A549 (cell line): ENCODE measurements at regions not wholly inside any gene's neighbourhood (a gene's known extent, or its start where the extent isn't known, plus 50 kb on each side); places are given as distances from the start of the nearest gene placed in this dataset.

Experiments used
- ATAC-seq, 2 experiments: fragments of 200-7000 bp in 1 of 2; fragments of >200 bp in 1 of 2; cut with Nextera tagmentation in 1 of 2; cut with Tn5 transposase in 1 of 2; 3 replicates each; pipeline versions ENCODE4 v1.8.0 to v1.9.1; 2018 to 2020; ENCODE audit warnings: mild to moderate bottlenecking in 1 of 2, moderate library complexity in 1 of 2
- CTCF ChIA-PET: fragments of 300-600 bp; sonication (Branson Sonifier 250); formaldehyde crosslinking; extraction: SDS; loops from one replicate; lab custom pipeline; 2021; ENCODE audit warnings: antibody characterized with exemption, inconsistent platforms; lab: Yijun Ruan, JAX
- POLR2A ChIA-PET: fragments of 350-600 bp; formaldehyde crosslinking; extraction: SDS; loops from one replicate; lab custom pipeline; 2021; ENCODE audit warnings: antibody characterized with exemption, inconsistent platforms; lab: Yijun Ruan, JAX
- DNase-seq, 2 experiments: peaks; one replicate each; pipeline versions ENCODE4 v3.0.0 to v3.0.0-alpha.2; 2011 to 2016; ENCODE audit warnings: low read depth in 1 of 2, low spot score in 1 of 2
- FAIRE-seq: peaks from 2 replicates; lab custom pipeline; 2011; peaks lifted over from hg19 to GRCh38; lab: Jason Lieb, UNC
- H3K27ac ChIP-seq, 2 experiments: fragments of >200 bp; sonication (Bioruptor Twin); formaldehyde crosslinking; 3 replicates each; pipeline ENCODE4 v1.5.1; 2016 to 2017
- H3K4me1 ChIP-seq: fragments of >200 bp; sonication (Bioruptor Twin); formaldehyde crosslinking; 3 replicates; pipeline ENCODE4 v1.6.1; 2016
- H3K4me2 ChIP-seq: fragments of >200 bp; sonication (Bioruptor Twin); formaldehyde crosslinking; 3 replicates; pipeline ENCODE4 v1.6.1; 2016
- H3K4me3 ChIP-seq: fragments of >200 bp; sonication (Bioruptor Twin); formaldehyde crosslinking; 3 replicates; pipeline ENCODE4 v1.5.1; 2016
- H3K9me3 ChIP-seq: fragments of >200 bp; sonication (Bioruptor Twin); formaldehyde crosslinking; 3 replicates; pipeline ENCODE4 v1.6.1; 2016
- BHLHE40 ChIP-seq: IDR thresholded peaks from 2 replicates; pipeline ENCODE4 v1.6.1; 2012; ENCODE audit warnings: low read depth, low read length, inconsistent platforms
- CBX2 ChIP-seq: fragments of 200-600 bp; sonication (generic); IDR thresholded peaks from 2 replicates; pipeline ENCODE4 v1.6.1; 2016; ENCODE audit warnings: low read depth, mild to moderate bottlenecking, borderline replicate concordance
- CHD2 ChIP-seq: fragments of 150-350 bp; IDR thresholded peaks from 2 replicates; pipeline ENCODE4 v1.6.1; 2014; ENCODE audit warnings: low read length; ENCODE audit not compliant: partially characterized antibody
- CHD4 ChIP-seq: fragments of 200-600 bp; sonication (generic); IDR thresholded peaks from 2 replicates; pipeline ENCODE4 v1.6.1; 2016; ENCODE audit warnings: antibody characterized with exemption, mild to moderate bottlenecking, borderline replicate concordance
- EHF ChIP-seq: fragments of 250-450 bp; sonication (Bioruptor Pico); IDR thresholded peaks from 2 replicates; pipeline ENCODE4 v1.5.0; 2020; ENCODE audit warnings: mild to moderate bottlenecking
- EHMT2 ChIP-seq: fragments of 200-600 bp; sonication (generic); IDR thresholded peaks from 2 replicates; pipeline ENCODE4 v1.6.1; 2016; ENCODE audit warnings: antibody characterized with exemption, low read depth, mild to moderate bottlenecking, moderate library complexity
- FOSB ChIP-seq: fragments of 250-450 bp; sonication (Bioruptor Pico); IDR thresholded peaks from 2 replicates; pipeline ENCODE4 v1.5.0; 2020; ENCODE audit warnings: mild to moderate bottlenecking, moderate library complexity
- FOXS1 ChIP-seq: fragments of 250-450 bp; sonication (Bioruptor Pico); IDR thresholded peaks from 2 replicates; pipeline ENCODE4 v1.5.0; 2020; ENCODE audit warnings: mild to moderate bottlenecking, moderate library complexity
- GATA3 ChIP-seq: IDR thresholded peaks from 2 replicates; pipeline ENCODE4 v1.6.1; 2012; ENCODE audit warnings: borderline replicate concordance
- HDAC2 ChIP-seq: fragments of 200-600 bp; sonication (generic); IDR thresholded peaks from 2 replicates; pipeline ENCODE4 v1.6.1; 2016
- HOXB13 ChIP-seq: fragments of 250-450 bp; sonication (Bioruptor Pico); IDR thresholded peaks from 2 replicates; pipeline ENCODE4 v1.5.0; 2020; ENCODE audit warnings: low read depth, mild to moderate bottlenecking, moderate library complexity
- HOXB5 ChIP-seq: fragments of 250-450 bp; sonication (Bioruptor Pico); IDR thresholded peaks from 2 replicates; pipeline ENCODE4 v1.5.0; 2020; ENCODE audit warnings: mild to moderate bottlenecking, moderate library complexity
- JUN ChIP-seq, 2 experiments: fragments of >200 bp; sonication (Bioruptor Twin); formaldehyde crosslinking; IDR thresholded peaks; 2 replicates in 1 of 2; 3 replicates in 1 of 2; pipeline ENCODE4 v1.6.1; 2016 to 2017
- JUNB ChIP-seq: fragments of >200 bp; sonication (Bioruptor Twin); formaldehyde crosslinking; IDR thresholded peaks from 2 replicates; pipeline ENCODE4 v1.6.1; 2016
- KDM5A ChIP-seq: fragments of 200-600 bp; sonication (generic); IDR thresholded peaks from 2 replicates; pipeline ENCODE4 v1.6.1; 2016; ENCODE audit warnings: antibody characterized with exemption, mild to moderate bottlenecking
- MAZ ChIP-seq: fragments of 150-350 bp; IDR thresholded peaks from 2 replicates; pipeline ENCODE4 v1.6.1; 2014; ENCODE audit warnings: antibody characterized with exemption, low read depth, low read length, borderline replicate concordance
- NPAS2 ChIP-seq: fragments of 250-450 bp; sonication (Bioruptor Pico); IDR thresholded peaks from 2 replicates; pipeline ENCODE4 v1.8.0; 2022; ENCODE audit warnings: mild to moderate bottlenecking, moderate library complexity, borderline replicate concordance
- RCOR1 ChIP-seq: fragments of 150-350 bp; IDR thresholded peaks from 2 replicates; pipeline ENCODE4 v1.6.1; 2014; ENCODE audit warnings: antibody characterized with exemption, low read length, low read depth
- TFCP2L1 ChIP-seq: fragments of 250-450 bp; sonication (Bioruptor Pico); IDR thresholded peaks from 2 replicates; pipeline ENCODE4 v1.5.0; 2021; ENCODE audit warnings: mild to moderate bottlenecking
- TP53 ChIP-seq: fragments of 250-450 bp; sonication (Bioruptor Pico); IDR thresholded peaks from 2 replicates; pipeline ENCODE4 v1.5.0; 2021; ENCODE audit warnings: mild to moderate bottlenecking, moderate library complexity
- ZC3H11A ChIP-seq: fragments of 450-650 bp; IDR thresholded peaks from 2 replicates; pipeline ENCODE4 v1.6.1; 2014; ENCODE audit warnings: antibody characterized with exemption, mild to moderate bottlenecking
- ZFP36 ChIP-seq: fragments of 450-650 bp; IDR thresholded peaks from 2 replicates; pipeline ENCODE4 v1.6.1; 2014; ENCODE audit warnings: borderline replicate concordance; ENCODE audit not compliant: partially characterized antibody
- WGBS: methylation state at CpG from one replicate; pipeline ENCODE4 v1.1.6; 2017; ENCODE audit errors: missing lambda C conversion rate; 5-methylcytosine and 5-hydroxymethylcytosine counted together
- TF ChIP-seq, protein P1 (sequence below): IDR thresholded peaks from 2 replicates; pipeline ENCODE4 v1.6.1; 2012
- TF ChIP-seq, protein P2 (sequence below): fragments of 450-650 bp; IDR thresholded peaks from 2 replicates; pipeline ENCODE4 v1.6.1; 2014; ENCODE audit warnings: antibody characterized with exemption
- TF ChIP-seq, protein P3 (sequence below): fragments of 200-600 bp; sonication (generic); IDR thresholded peaks from 2 replicates; pipeline ENCODE4 v1.6.1; 2016; ENCODE audit warnings: antibody characterized with exemption, mild to moderate bottlenecking, moderate library complexity
- TF ChIP-seq, protein P4 (sequence below): fragments of >200 bp; sonication (Bioruptor Twin); formaldehyde crosslinking; IDR thresholded peaks from 3 replicates; pipeline ENCODE4 v1.5.1; 2016
- TF ChIP-seq, protein P5 (sequence below): fragments of >200 bp; sonication (Bioruptor Twin); formaldehyde crosslinking; IDR thresholded peaks from 2 replicates; pipeline ENCODE4 v1.6.1; 2016
- TF ChIP-seq, protein P6 (sequence below): IDR thresholded peaks from 2 replicates; pipeline ENCODE4 v1.6.1; 2012
- TF ChIP-seq, protein P7 (sequence below): IDR thresholded peaks from 2 replicates; pipeline ENCODE4 v1.6.1; 2012; ENCODE audit warnings: low read depth, borderline replicate concordance
- TF ChIP-seq, protein P8 (sequence below): fragments of 150-350 bp; IDR thresholded peaks from 2 replicates; pipeline ENCODE4 v1.6.1; 2014; ENCODE audit warnings: low read depth, mild to moderate bottlenecking, low read length

DNA sequence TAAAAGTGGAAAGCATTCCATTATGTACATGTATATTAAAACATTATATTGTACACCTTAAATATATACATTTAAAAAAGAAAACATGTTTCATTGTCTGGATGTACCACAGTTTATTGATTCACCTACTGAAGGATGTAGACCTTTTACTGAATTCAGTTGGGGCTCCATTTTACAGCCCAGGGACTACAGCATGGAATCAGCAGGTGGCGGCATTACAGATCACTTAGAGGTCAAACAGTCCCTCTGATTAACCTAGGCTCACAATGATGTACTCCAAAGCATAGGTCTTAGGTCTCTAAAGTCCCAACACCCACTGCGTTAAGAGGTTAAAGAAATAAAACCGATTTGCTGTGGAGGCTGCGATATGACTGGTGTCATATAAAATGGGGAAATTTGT, 490.9 kb downstream of the SHISA9 start:
- no peak for TF ChIP-seq EHMT2
- TF ChIP-seq, protein P1, sequence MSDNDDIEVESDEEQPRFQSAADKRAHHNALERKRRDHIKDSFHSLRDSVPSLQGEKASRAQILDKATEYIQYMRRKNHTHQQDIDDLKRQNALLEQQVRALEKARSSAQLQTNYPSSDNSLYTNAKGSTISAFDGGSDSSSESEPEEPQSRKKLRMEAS: no peak
- TF ChIP-seq CBX2: no peak
- TF ChIP-seq JUN (IDR thresholded peaks at IDR 0.05): no peak
- TF ChIP-seq TP53 (CRISPR knock-in tag): no peak
- TF ChIP-seq HOXB13: no peak
- no peak for TF ChIP-seq BHLHE40
- TF ChIP-seq EHF: no peak
- no peak for TF ChIP-seq ZFP36
- no peak for TF ChIP-seq FOXS1 (CRISPR knock-in tag)
- TF ChIP-seq GATA3: no peak
- TF ChIP-seq, protein P2, sequence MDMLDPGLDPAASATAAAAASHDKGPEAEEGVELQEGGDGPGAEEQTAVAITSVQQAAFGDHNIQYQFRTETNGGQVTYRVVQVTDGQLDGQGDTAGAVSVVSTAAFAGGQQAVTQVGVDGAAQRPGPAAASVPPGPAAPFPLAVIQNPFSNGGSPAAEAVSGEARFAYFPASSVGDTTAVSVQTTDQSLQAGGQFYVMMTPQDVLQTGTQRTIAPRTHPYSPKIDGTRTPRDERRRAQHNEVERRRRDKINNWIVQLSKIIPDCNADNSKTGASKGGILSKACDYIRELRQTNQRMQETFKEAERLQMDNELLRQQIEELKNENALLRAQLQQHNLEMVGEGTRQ: no peak
- no peak for TF ChIP-seq RCOR1
- TF ChIP-seq ZC3H11A: no peak
- TF ChIP-seq CHD2: no peak
- no peak for TF ChIP-seq JUNB
- TF ChIP-seq, protein P3, sequence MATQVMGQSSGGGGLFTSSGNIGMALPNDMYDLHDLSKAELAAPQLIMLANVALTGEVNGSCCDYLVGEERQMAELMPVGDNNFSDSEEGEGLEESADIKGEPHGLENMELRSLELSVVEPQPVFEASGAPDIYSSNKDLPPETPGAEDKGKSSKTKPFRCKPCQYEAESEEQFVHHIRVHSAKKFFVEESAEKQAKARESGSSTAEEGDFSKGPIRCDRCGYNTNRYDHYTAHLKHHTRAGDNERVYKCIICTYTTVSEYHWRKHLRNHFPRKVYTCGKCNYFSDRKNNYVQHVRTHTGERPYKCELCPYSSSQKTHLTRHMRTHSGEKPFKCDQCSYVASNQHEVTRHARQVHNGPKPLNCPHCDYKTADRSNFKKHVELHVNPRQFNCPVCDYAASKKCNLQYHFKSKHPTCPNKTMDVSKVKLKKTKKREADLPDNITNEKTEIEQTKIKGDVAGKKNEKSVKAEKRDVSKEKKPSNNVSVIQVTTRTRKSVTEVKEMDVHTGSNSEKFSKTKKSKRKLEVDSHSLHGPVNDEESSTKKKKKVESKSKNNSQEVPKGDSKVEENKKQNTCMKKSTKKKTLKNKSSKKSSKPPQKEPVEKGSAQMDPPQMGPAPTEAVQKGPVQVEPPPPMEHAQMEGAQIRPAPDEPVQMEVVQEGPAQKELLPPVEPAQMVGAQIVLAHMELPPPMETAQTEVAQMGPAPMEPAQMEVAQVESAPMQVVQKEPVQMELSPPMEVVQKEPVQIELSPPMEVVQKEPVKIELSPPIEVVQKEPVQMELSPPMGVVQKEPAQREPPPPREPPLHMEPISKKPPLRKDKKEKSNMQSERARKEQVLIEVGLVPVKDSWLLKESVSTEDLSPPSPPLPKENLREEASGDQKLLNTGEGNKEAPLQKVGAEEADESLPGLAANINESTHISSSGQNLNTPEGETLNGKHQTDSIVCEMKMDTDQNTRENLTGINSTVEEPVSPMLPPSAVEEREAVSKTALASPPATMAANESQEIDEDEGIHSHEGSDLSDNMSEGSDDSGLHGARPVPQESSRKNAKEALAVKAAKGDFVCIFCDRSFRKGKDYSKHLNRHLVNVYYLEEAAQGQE: no peak
- no peak overlapping the region for H3K27ac ChIP-seq
- ChIA-PET POLR2A (no interaction called here), CTCF (interaction anchor here (1.3 kb wide), 1 partner anchor 42 kb away, joined by 3 read pairs; no protein-coding TSS in a partner anchor)
- no peak overlapping the region for H3K4me3 ChIP-seq
- DNase-seq: no peak
- ATAC-seq: no peak
- WGBS: 10% methylated on average over 4 of the region's 4 CpGs
- H3K9me3 ChIP-seq: no peaks in the 10 kb centered on the region; the same call in 2 of the 3 replicates
- H3K4me1 ChIP-seq: no peaks in the 10 kb centered on the region
- no peak overlapping the region for H3K4me2 ChIP-seq
- FAIRE-seq: no peak

DNA sequence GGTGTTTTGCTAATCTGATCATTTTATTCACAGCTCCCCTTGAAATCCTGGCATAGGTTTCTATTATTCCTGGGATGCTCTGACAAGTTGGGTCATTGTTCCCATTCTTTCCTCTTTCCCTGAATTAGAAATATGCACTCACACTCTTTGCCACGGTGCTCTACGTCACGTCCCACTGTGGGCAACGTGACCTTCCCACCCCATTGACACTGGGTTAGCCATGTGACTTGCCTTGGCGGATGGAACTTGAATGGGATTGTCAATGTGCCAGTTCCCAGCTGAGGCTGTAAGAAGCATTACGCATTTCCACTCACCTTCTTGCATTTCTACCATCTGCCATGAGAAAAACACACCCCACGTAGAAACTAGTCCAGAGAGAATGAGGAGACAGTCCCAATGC, 492.4 kb downstream of the SHISA9 start:
- no peak overlapping the region for H3K27ac ChIP-seq
- ATAC-seq (no peak), DNase-seq (no peak), FAIRE-seq (no peak)
- H3K9me3 ChIP-seq: no peaks in the 10 kb centered on the region; the same call in 2 of the 3 replicates
- CTCF ChIA-PET: interaction anchor here (0.6 to 1.4 kb wide), 2 partner anchors 18 to 183 kb away, joined by 3 read pairs; no protein-coding TSS in a partner anchor
- POLR2A ChIA-PET: no interaction called here
- H3K4me2 ChIP-seq: no peak overlapping the region
- under 1% methylated on average over 7 of the region's 7 CpGs for WGBS
- H3K4me3 ChIP-seq: no peak overlapping the region
- H3K4me1 ChIP-seq: no peaks in the 10 kb centered on the region
- TF ChIP-seq RCOR1 (no peak), HDAC2 (no peak), HOXB13 (no peak), NPAS2 (CRISPR knock-in tag) (no peak), FOSB (CRISPR knock-in tag) (no peak), MAZ (no peak), CHD4 (no peak), CHD2 (no peak), HOXB5 (no peak), BHLHE40 (no peak), TFCP2L1 (CRISPR knock-in tag) (no peak), KDM5A (no peak), EHF (no peak)
- TF ChIP-seq, protein P4, sequence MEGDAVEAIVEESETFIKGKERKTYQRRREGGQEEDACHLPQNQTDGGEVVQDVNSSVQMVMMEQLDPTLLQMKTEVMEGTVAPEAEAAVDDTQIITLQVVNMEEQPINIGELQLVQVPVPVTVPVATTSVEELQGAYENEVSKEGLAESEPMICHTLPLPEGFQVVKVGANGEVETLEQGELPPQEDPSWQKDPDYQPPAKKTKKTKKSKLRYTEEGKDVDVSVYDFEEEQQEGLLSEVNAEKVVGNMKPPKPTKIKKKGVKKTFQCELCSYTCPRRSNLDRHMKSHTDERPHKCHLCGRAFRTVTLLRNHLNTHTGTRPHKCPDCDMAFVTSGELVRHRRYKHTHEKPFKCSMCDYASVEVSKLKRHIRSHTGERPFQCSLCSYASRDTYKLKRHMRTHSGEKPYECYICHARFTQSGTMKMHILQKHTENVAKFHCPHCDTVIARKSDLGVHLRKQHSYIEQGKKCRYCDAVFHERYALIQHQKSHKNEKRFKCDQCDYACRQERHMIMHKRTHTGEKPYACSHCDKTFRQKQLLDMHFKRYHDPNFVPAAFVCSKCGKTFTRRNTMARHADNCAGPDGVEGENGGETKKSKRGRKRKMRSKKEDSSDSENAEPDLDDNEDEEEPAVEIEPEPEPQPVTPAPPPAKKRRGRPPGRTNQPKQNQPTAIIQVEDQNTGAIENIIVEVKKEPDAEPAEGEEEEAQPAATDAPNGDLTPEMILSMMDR: no peak
- TF ChIP-seq, protein P5, sequence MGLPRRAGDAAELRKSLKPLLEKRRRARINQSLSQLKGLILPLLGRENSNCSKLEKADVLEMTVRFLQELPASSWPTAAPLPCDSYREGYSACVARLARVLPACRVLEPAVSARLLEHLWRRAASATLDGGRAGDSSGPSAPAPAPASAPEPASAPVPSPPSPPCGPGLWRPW: no peak
- TF ChIP-seq, protein P6, sequence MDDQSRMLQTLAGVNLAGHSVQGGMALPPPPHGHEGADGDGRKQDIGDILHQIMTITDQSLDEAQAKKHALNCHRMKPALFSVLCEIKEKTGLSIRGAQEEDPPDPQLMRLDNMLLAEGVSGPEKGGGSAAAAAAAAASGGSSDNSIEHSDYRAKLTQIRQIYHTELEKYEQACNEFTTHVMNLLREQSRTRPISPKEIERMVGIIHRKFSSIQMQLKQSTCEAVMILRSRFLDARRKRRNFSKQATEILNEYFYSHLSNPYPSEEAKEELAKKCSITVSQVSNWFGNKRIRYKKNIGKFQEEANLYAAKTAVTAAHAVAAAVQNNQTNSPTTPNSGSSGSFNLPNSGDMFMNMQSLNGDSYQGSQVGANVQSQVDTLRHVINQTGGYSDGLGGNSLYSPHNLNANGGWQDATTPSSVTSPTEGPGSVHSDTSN: no peak
- TF ChIP-seq, protein P7, sequence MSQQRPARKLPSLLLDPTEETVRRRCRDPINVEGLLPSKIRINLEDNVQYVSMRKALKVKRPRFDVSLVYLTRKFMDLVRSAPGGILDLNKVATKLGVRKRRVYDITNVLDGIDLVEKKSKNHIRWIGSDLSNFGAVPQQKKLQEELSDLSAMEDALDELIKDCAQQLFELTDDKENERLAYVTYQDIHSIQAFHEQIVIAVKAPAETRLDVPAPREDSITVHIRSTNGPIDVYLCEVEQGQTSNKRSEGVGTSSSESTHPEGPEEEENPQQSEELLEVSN: no peak
- TF ChIP-seq, protein P8, sequence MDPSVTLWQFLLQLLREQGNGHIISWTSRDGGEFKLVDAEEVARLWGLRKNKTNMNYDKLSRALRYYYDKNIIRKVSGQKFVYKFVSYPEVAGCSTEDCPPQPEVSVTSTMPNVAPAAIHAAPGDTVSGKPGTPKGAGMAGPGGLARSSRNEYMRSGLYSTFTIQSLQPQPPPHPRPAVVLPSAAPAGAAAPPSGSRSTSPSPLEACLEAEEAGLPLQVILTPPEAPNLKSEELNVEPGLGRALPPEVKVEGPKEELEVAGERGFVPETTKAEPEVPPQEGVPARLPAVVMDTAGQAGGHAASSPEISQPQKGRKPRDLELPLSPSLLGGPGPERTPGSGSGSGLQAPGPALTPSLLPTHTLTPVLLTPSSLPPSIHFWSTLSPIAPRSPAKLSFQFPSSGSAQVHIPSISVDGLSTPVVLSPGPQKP: no peak
